B cell (primary cell): ENCODE measurements at regions not wholly inside any gene's neighbourhood (a gene's known extent, or its start where the extent isn't known, plus 50 kb on each side); places are given as distances from the start of the nearest gene placed in this dataset.

Experiments
- ATAC-seq: fragments of 200-7000 bp; cut with Tn5 transposase; one replicate; pipeline ENCODE4 v1.10.0; 2021; ENCODE audit warnings: low read depth, mild to moderate bottlenecking, moderate number of reproducible peaks, moderate library complexity
- CTCF ChIA-PET: fragments of 350-600 bp; sonication (Branson Sonifier 250); formaldehyde crosslinking; loops from one replicate; lab custom pipeline; 2021; ENCODE audit warnings: antibody characterized with exemption, inconsistent platforms; lab: Charles Lee
- POLR2A ChIA-PET: fragments of 350-600 bp; sonication (Branson Sonifier 250); formaldehyde crosslinking; loops from one replicate; lab custom pipeline; 2021; ENCODE audit warnings: antibody characterized with exemption; lab: Charles Lee
- DNase-seq: peaks from one replicate; pipeline ENCODE4 v3.0.0; 2013
- H2AFZ ChIP-seq: 2 replicates; pipeline ENCODE4 v1.6.1; 2012; ENCODE audit warnings: mild to moderate bottlenecking, low read depth, low read length; ENCODE audit not compliant: insufficient read depth, poor library complexity, severe bottlenecking
- H3K27ac ChIP-seq, 2 donors: 1 replicate in 1 of 2; 2 replicates in 1 of 2; pipeline ENCODE4 v1.5.1; 2012 to 2013; ENCODE audit warnings: low read length in 2 of 2, mild to moderate bottlenecking in 2 of 2, moderate library complexity in 1 of 2
- H3K27me3 ChIP-seq, 4 experiments: fragments of 200-600 bp in 1 of 4; sonication (generic) in 1 of 4; replicated peaks in 1 of 4; 1 replicate in 2 of 4; 2 replicates in 2 of 4; pipeline versions ENCODE4 v1.6.1 to v1.7.0; 2013 to 2016; ENCODE audit warnings: low read length in 3 of 4, mild to moderate bottlenecking in 2 of 4, mixed read lengths in 1 of 4, moderate library complexity in 1 of 4; ENCODE audit not compliant: insufficient read depth in 4 of 4, control insufficient read depth in 3 of 4; ENCODE audit errors: control extremely low read depth in 1 of 4
- H3K36me3 ChIP-seq, 2 experiments: replicated peaks in 1 of 2; 1 replicate in 1 of 2; 2 replicates in 1 of 2; pipeline versions ENCODE4 v1.6.1 to v1.7.1; 2013; ENCODE audit warnings: low read length in 1 of 2; ENCODE audit not compliant: insufficient read depth in 2 of 2, control insufficient read depth in 1 of 2; ENCODE audit errors: control extremely low read depth in 1 of 2, extremely low read depth in 1 of 2
- H3K4me1 ChIP-seq, 2 donors: fragments of 200-600 bp in 1 of 2; sonication (generic) in 1 of 2; 1 replicate in 1 of 2; 2 replicates in 1 of 2; pipeline versions ENCODE4 v1.5.1 to v1.6.1; 2013 to 2017; ENCODE audit warnings: low read length in 2 of 2; ENCODE audit not compliant: control insufficient read depth in 2 of 2, insufficient read depth in 2 of 2
- H3K4me2 ChIP-seq: replicated peaks from 2 replicates; pipeline ENCODE3; 2012; ENCODE audit warnings: mild to moderate bottlenecking, low read depth, low read length; ENCODE audit not compliant: poor library complexity, severe bottlenecking
- H3K4me3 ChIP-seq, 5 experiments: fragments of 200-600 bp in 1 of 5; sonication (generic) in 1 of 5; 1 replicate in 3 of 5; 2 replicates in 2 of 5; pipeline versions ENCODE4 v1.5.1 to v1.7.0; 2011 to 2016; ENCODE audit warnings: low read length in 4 of 5, mild to moderate bottlenecking in 4 of 5, low read depth in 2 of 5, control low read depth in 1 of 5, moderate library complexity in 1 of 5; ENCODE audit not compliant: insufficient read depth in 1 of 5; ENCODE audit errors: control extremely low read depth in 1 of 5, extremely low read depth in 1 of 5
- H3K79me2 ChIP-seq: fragments of 200-600 bp; sonication (generic); one replicate; pipeline ENCODE4 v1.6.0; 2016; ENCODE audit warnings: low read length; ENCODE audit not compliant: control insufficient read depth, insufficient read depth
- H3K9ac ChIP-seq: fragments of 200-600 bp; sonication (generic); 2 replicates; pipeline ENCODE4 v1.6.1; 2017; ENCODE audit warnings: mild to moderate bottlenecking, low read length, moderate library complexity
- H3K9me3 ChIP-seq, 3 donors: one replicate each; pipeline versions ENCODE4 v1.6.1 to v1.7.1; 2013; ENCODE audit warnings: low read length in 2 of 3; ENCODE audit not compliant: control insufficient read depth in 2 of 3, insufficient read depth in 1 of 3; ENCODE audit errors: control extremely low read depth in 1 of 3
- H4K20me1 ChIP-seq: 2 replicates; pipeline ENCODE4 v1.6.0; 2012; ENCODE audit warnings: mild to moderate bottlenecking, low read length; ENCODE audit not compliant: insufficient read depth, control insufficient read depth, poor library complexity, severe bottlenecking
- H3K27ac Mint-ChIP-seq: one replicate; pipeline ENCODE4 v1.8.0; 2021; ENCODE audit warnings: mixed read lengths
- H3K27me3 Mint-ChIP-seq: one replicate; pipeline ENCODE4 v1.8.0; 2021; ENCODE audit warnings: mixed read lengths
- H3K4me1 Mint-ChIP-seq: one replicate; pipeline ENCODE4 v1.8.0; 2021; ENCODE audit warnings: mixed read lengths
- H3K4me3 Mint-ChIP-seq: one replicate; pipeline ENCODE4 v1.8.0; 2021; ENCODE audit warnings: mixed read lengths
- H3K9me3 Mint-ChIP-seq: one replicate; pipeline ENCODE4 v1.8.0; 2022; ENCODE audit warnings: mixed read lengths; ENCODE audit not compliant: insufficient read depth
- EZH2 ChIP-seq: IDR thresholded peaks from 2 replicates; pipeline ENCODE4 v1.6.1; 2012; ENCODE audit warnings: borderline replicate concordance, low read depth, mild to moderate bottlenecking, moderate library complexity, low read length; ENCODE audit not compliant: insufficient read depth, poor library complexity, severe bottlenecking
- WGBS: methylation state at CpG from one replicate; pipeline ENCODE4 v1.1.5; 2013; ENCODE audit warnings: missing lambda C conversion rate; ENCODE audit not compliant: insufficient coverage; 5-methylcytosine and 5-hydroxymethylcytosine counted together
- intact Hi-C: fragments of 100-400 bp; cut with micrococcal nuclease; formaldehyde crosslinking; loops from one replicate; pipeline ENCODE4 v1.10.0; 2022
- TF ChIP-seq, protein P1 (sequence below): fragments of 200-600 bp; IDR thresholded peaks from one replicate; pipeline ENCODE4 v1.8.0; 2022; ENCODE audit warnings: antibody characterized with exemption, mild to moderate bottlenecking

- no peak overlapping the region for H3K27ac Mint-ChIP-seq
- Histone ChIP-seq H3K27ac (no peak overlapping the region), H3K27me3 (peaks cover 0 to 12% (median 2%) of the 10 kb centered on the region in 4 experiments), H3K79me2 (no peaks in the 10 kb centered on the region), H4K20me1 (no peaks in the 10 kb centered on the region), H3K36me3 (no peaks in the 10 kb centered on the region), H3K4me1 (no peaks in the 10 kb centered on the region), H2AFZ (no peak overlapping the region), H3K4me3 (no peak overlapping the region), H3K4me2 (no peak overlapping the region), H3K9me3 (peaks cover 0 to 1% (median 0%) of the 10 kb centered on the region in 3 donors), H3K9ac (no peak overlapping the region)
- ChIA-PET POLR2A (no interaction called here), CTCF (no interaction called here)
- ATAC-seq (no peak), DNase-seq (no peak)
- H3K27me3 Mint-ChIP-seq: peaks cover 19% of the 10 kb centered on the region
- no peak overlapping the region for H3K4me3 Mint-ChIP-seq
- no peak for TF ChIP-seq EZH2
- TF ChIP-seq, protein P1, sequence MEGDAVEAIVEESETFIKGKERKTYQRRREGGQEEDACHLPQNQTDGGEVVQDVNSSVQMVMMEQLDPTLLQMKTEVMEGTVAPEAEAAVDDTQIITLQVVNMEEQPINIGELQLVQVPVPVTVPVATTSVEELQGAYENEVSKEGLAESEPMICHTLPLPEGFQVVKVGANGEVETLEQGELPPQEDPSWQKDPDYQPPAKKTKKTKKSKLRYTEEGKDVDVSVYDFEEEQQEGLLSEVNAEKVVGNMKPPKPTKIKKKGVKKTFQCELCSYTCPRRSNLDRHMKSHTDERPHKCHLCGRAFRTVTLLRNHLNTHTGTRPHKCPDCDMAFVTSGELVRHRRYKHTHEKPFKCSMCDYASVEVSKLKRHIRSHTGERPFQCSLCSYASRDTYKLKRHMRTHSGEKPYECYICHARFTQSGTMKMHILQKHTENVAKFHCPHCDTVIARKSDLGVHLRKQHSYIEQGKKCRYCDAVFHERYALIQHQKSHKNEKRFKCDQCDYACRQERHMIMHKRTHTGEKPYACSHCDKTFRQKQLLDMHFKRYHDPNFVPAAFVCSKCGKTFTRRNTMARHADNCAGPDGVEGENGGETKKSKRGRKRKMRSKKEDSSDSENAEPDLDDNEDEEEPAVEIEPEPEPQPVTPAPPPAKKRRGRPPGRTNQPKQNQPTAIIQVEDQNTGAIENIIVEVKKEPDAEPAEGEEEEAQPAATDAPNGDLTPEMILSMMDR: no peak
- H3K4me1 Mint-ChIP-seq: no peaks in the 10 kb centered on the region
- no peaks in the 10 kb centered on the region for H3K9me3 Mint-ChIP-seq
- intact Hi-C loops: no loop called here
- WGBS: no CpG with 5 or more reads among the region's 2 CpGs
These were observed 87.5 kb upstream of the KLF12 start for GRCh38 chr13:74221752-74222151.

DNA sequence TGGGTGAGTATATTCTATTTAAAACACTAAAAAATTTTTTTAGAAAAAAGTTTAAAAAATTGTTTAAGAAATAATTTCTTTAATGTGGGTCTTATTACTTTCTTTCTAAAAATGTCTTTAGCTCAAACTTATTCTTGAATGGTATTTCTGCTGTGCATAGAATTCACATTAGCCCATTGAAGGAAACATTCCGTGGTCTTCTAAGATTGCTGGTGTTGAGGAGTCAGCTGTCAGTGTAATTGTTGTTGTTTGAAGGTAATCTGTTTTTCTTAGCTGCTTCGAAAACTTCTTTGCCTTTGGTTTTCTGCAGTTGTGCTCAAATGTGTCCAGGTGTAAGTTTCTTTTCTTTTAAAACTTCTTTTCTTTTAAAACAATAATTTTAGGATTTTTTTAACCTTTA is 85.4 kb upstream of the KLF12 start:
- Mint-ChIP-seq H3K4me1 (no peaks in the 10 kb centered on the region), H3K4me3 (no peak overlapping the region), H3K27me3 (peaks cover 19% of the 10 kb centered on the region), H3K27ac (no peak overlapping the region), H3K9me3 (no peaks in the 10 kb centered on the region)
- WGBS: 75% methylated on average over 1 of the region's 2 CpGs
- Histone ChIP-seq H3K27ac (no peak overlapping the region), H3K4me2 (no peak overlapping the region), H3K9ac (no peak overlapping the region), H3K27me3 (peaks cover 0 to 8% (median 2%) of the 10 kb centered on the region in 4 experiments), H3K79me2 (no peaks in the 10 kb centered on the region), H3K9me3 (peaks cover 0 to 1% (median 0%) of the 10 kb centered on the region in 3 donors), H3K4me1 (no peaks in the 10 kb centered on the region), H3K4me3 (no peak overlapping the region), H4K20me1 (no peaks in the 10 kb centered on the region), H3K36me3 (no peaks in the 10 kb centered on the region), H2AFZ (no peak overlapping the region)
- ChIA-PET CTCF (no interaction called here), POLR2A (no interaction called here)
- ATAC-seq (no peak), DNase-seq (no peak)
- intact Hi-C loops: no loop called here
- TF ChIP-seq, protein P1: no peak
- no peak for TF ChIP-seq EZH2
